ENCODE measurements at regions not wholly inside any gene's neighbourhood (a gene's known extent, or its start where the extent isn't known, plus 50 kb on each side); places are given as distances from the start of the nearest gene placed in this dataset.

- no peak overlapping the region for H3K4me3 ChIP-seq
- H3K9me3 ChIP-seq: no peaks in the 10 kb centered on the region
- H3K27me3 ChIP-seq: no peaks in the 10 kb centered on the region
- H3K4me1 ChIP-seq: no peaks in the 10 kb centered on the region
- H3K36me3 ChIP-seq: no peaks in the 10 kb centered on the region
- DNase-seq (ENCODE audit: low spot score in 2 of 2): no peak
- H3K27ac ChIP-seq: no peak overlapping the region
- TF ChIP-seq POLR2A (IDR thresholded peaks at IDR 0.05) (no peak), EP300 (IDR thresholded peaks at IDR 0.05) (no peak), POLR2AphosphoS5 (IDR thresholded peaks at IDR 0.05) (no peak)
- TF ChIP-seq, protein P1, sequence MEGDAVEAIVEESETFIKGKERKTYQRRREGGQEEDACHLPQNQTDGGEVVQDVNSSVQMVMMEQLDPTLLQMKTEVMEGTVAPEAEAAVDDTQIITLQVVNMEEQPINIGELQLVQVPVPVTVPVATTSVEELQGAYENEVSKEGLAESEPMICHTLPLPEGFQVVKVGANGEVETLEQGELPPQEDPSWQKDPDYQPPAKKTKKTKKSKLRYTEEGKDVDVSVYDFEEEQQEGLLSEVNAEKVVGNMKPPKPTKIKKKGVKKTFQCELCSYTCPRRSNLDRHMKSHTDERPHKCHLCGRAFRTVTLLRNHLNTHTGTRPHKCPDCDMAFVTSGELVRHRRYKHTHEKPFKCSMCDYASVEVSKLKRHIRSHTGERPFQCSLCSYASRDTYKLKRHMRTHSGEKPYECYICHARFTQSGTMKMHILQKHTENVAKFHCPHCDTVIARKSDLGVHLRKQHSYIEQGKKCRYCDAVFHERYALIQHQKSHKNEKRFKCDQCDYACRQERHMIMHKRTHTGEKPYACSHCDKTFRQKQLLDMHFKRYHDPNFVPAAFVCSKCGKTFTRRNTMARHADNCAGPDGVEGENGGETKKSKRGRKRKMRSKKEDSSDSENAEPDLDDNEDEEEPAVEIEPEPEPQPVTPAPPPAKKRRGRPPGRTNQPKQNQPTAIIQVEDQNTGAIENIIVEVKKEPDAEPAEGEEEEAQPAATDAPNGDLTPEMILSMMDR (IDR thresholded peaks at IDR 0.05): no peak
- 77% methylated on average over 8 of the region's 8 CpGs for WGBS
Observed at GRCh38 chr2:58959996-58960395, 718.9 kb upstream of the FANCL start.

GRCh38 chr2:58957188-58957840 lies 716.2 kb upstream of the FANCL start:
- 72% methylated on average over 4 of the region's 4 CpGs for WGBS
- no peaks in the 10 kb centered on the region for H3K36me3 ChIP-seq
- no peak for DNase-seq (ENCODE audit: low spot score in 2 of 2)
- H3K9me3 ChIP-seq: no peaks in the 10 kb centered on the region
- TF ChIP-seq POLR2A (IDR thresholded peaks at IDR 0.05) (no peak), POLR2AphosphoS5 (IDR thresholded peaks at IDR 0.05) (no peak)
- TF ChIP-seq, protein P1 (IDR thresholded peaks at IDR 0.05): no peak
- H3K27me3 ChIP-seq: no peaks in the 10 kb centered on the region
- H3K27ac ChIP-seq: no peak overlapping the region
- no peaks in the 10 kb centered on the region for H3K4me1 ChIP-seq
- H3K4me3 ChIP-seq: no peak overlapping the region

- 68% methylated on average over 11 of the region's 11 CpGs for WGBS
- H3K4me3 ChIP-seq: no peak overlapping the region
- H3K27me3 ChIP-seq: no peaks in the 10 kb centered on the region
- TF ChIP-seq EP300 (IDR thresholded peaks at IDR 0.05): no peak
- TF ChIP-seq POLR2A (IDR thresholded peaks at IDR 0.05): no peak
- TF ChIP-seq POLR2AphosphoS5 (IDR thresholded peaks at IDR 0.05): no peak
- TF ChIP-seq, protein P1 (IDR thresholded peaks at IDR 0.05): no peak
- no peaks in the 10 kb centered on the region for H3K9me3 ChIP-seq
- no peaks in the 10 kb centered on the region for H3K36me3 ChIP-seq
- H3K4me1 ChIP-seq: no peaks in the 10 kb centered on the region
- no peak for DNase-seq (ENCODE audit: low spot score in 2 of 2)
- no peak overlapping the region for H3K27ac ChIP-seq
Observed at GRCh38 chr2:58954880-58955385, 713.8 kb upstream of the FANCL start.

DNA sequence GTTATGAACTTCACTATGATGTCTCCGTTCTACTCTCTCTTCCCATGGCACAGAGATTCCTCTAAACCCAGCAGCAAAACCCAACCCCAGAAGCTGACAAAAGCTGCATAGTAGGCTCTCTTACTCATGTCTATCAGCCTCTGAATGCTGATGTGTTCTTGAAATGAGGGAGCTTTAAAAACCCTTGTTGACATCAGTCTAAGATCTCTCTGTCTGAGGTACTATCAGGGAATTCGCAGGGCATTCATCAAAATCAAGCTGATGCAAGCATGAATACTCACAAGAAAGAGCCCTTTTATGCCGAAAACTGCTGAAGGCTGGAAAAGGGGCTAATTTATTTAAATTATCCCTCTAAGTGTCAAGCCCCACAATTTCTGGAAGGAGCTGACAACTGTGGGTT lies 710.6 kb upstream of the FANCL start:
- Histone ChIP-seq H3K4me3 (no peak overlapping the region), H3K27ac (no peak overlapping the region), H3K27me3 (no peaks in the 10 kb centered on the region), H3K36me3 (no peaks in the 10 kb centered on the region), H3K4me1 (no peaks in the 10 kb centered on the region), H3K9me3 (no peaks in the 10 kb centered on the region)
- DNase-seq (ENCODE audit: low spot score in 2 of 2): no peak
- 79% methylated on average over 3 of the region's 3 CpGs for WGBS
- TF ChIP-seq, protein P1 (IDR thresholded peaks at IDR 0.05): no peak
- TF ChIP-seq POLR2A (IDR thresholded peaks at IDR 0.05) (no peak), POLR2AphosphoS5 (IDR thresholded peaks at IDR 0.05) (no peak), EP300 (IDR thresholded peaks at IDR 0.05) (no peak)

DNA sequence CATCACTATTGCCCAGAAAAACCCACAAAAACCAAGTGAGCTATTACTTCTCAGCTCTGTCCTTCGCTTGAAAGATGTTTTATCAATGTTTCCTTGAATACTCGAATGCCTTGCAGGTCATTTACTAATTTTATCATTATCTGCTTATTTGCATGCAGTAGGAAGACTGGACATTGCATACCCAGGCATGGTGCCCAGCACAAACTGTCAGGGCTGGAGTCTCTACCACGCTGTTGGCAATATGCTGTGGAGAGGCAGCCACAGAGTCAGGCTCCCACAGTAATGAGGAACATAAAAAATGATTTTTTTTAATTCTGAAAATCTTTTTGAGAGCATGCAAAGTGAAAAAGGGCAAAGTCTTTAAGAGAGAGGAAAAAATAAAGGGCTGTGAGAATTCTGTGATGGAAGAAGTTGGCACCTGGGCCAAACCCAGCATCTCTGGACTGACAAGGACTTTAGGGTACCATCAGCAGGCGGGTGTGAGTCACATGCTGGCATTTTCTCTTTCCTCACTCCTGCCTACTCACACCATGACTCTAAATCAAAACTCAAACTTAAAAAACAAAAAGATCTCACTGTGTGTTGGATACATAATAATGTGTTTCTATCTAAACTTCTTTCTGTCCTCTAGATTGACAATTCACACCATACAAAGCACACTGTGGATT lies 709.8 kb upstream of the FANCL start:
- WGBS: 80% methylated on average over 4 of the region's 4 CpGs
- TF ChIP-seq POLR2AphosphoS5 (IDR thresholded peaks at IDR 0.05) (no peak), EP300 (IDR thresholded peaks at IDR 0.05) (no peak), POLR2A (IDR thresholded peaks at IDR 0.05) (no peak)
- TF ChIP-seq, protein P1 (IDR thresholded peaks at IDR 0.05): no peak
- DNase-seq (ENCODE audit: low spot score in 2 of 2): no peak
- Histone ChIP-seq H3K9me3 (no peaks in the 10 kb centered on the region), H3K27me3 (no peaks in the 10 kb centered on the region), H3K4me3 (no peak overlapping the region), H3K36me3 (no peaks in the 10 kb centered on the region), H3K27ac (no peak overlapping the region), H3K4me1 (no peaks in the 10 kb centered on the region)
